ENCODE measurements at regions not wholly inside any gene's neighbourhood (a gene's known extent, or its start where the extent isn't known, plus 50 kb on each side); places are given as distances from the start of the nearest gene placed in this dataset.

- no peaks in the 10 kb centered on the region for H3K27me3 ChIP-seq (ENCODE audit: control insufficient read depth in 2 of 2, insufficient read depth in 2 of 2, low read length in 2 of 2)
- H3K4me1 Mint-ChIP-seq = peaks cover 0 to 2% (median 0%) of the 10 kb centered on the region in 7 donors
- no peak overlapping the region for H3K4me3 ChIP-seq (ENCODE audit: low read length)
- H3K9me3 ChIP-seq (ENCODE audit: control insufficient read depth in 2 of 3, low read length in 3 of 3) = no peaks in the 10 kb centered on the region
- peaks cover 20 to 33% (median 24%) of the 10 kb centered on the region in 5 donors for H3K27me3 Mint-ChIP-seq
- peaks cover 0 to 8% (median 4%) of the 10 kb centered on the region in 11 donors for H3K9me3 Mint-ChIP-seq
- ATAC-seq (no peak), DNase-seq (no peak)
- H3K4me3 Mint-ChIP-seq = no peak overlapping the region
- no peak overlapping the region for H3K27ac Mint-ChIP-seq
- no peaks in the 10 kb centered on the region for H3K36me3 Mint-ChIP-seq
- ChIA-PET CTCF (no interaction called here), POLR2A (no interaction called here)
- intact Hi-C loops (cut with micrococcal nuclease) = no loop called here
- H3K36me3 ChIP-seq (ENCODE audit: control insufficient read depth in 2 of 3, insufficient read depth in 3 of 3, low read length in 3 of 3) = no peaks in the 10 kb centered on the region
- no peaks in the 10 kb centered on the region for H3K4me1 ChIP-seq (ENCODE audit: control insufficient read depth in 2 of 2, insufficient read depth in 2 of 2, low read length in 2 of 2)
- H3K27ac ChIP-seq (ENCODE audit: low read depth, low read length) = no peak overlapping the region
Observed at GRCh38 chr10:118944959-118945633, 84.4 kb upstream of the NANOS1 start.

- Mint-ChIP-seq H3K36me3 (no peaks in the 10 kb centered on the region), H3K9me3 (no peaks in the 10 kb centered on the region), H3K27ac (no peak overlapping the region), H3K4me1 (peaks cover 0 to 2% (median 0%) of the 10 kb centered on the region in 7 donors), H3K4me3 (no peak overlapping the region), H3K27me3 (peaks cover 11 to 21% (median 19%) of the 10 kb centered on the region in 5 donors)
- intact Hi-C loops (cut with micrococcal nuclease) = no loop called here
- DNase-seq = no peak
- H3K9me3 ChIP-seq (ENCODE audit: control insufficient read depth in 2 of 3, low read length in 3 of 3) = no peaks in the 10 kb centered on the region
- no peak overlapping the region for H3K27ac ChIP-seq (ENCODE audit: low read depth, low read length)
- H3K4me1 ChIP-seq (ENCODE audit: control insufficient read depth in 2 of 2, insufficient read depth in 2 of 2, low read length in 2 of 2) = no peaks in the 10 kb centered on the region
- ATAC-seq = no peak
- ChIA-PET CTCF (no interaction called here), POLR2A (no interaction called here)
- no peaks in the 10 kb centered on the region for H3K27me3 ChIP-seq (ENCODE audit: control insufficient read depth in 2 of 2, insufficient read depth in 2 of 2, low read length in 2 of 2)
- H3K36me3 ChIP-seq (ENCODE audit: control insufficient read depth in 2 of 3, insufficient read depth in 3 of 3, low read length in 3 of 3) = no peaks in the 10 kb centered on the region
- no peak overlapping the region for H3K4me3 ChIP-seq (ENCODE audit: low read length)
Observed at GRCh38 chr10:118948786-118949185, 80.7 kb upstream of the NANOS1 start.

GRCh38 chr10:118950190-118950680, 79.3 kb upstream of the NANOS1 start:
- H3K27ac Mint-ChIP-seq = no peak overlapping the region
- intact Hi-C loops (cut with micrococcal nuclease) = no loop called here
- CTCF ChIA-PET = no interaction called here

GRCh38 chr10:118950997-118951637, 78.4 kb upstream of the NANOS1 start:
- no peak overlapping the region for H3K4me3 Mint-ChIP-seq
- no peaks in the 10 kb centered on the region for H3K9me3 Mint-ChIP-seq
- no peak overlapping the region for H3K27ac Mint-ChIP-seq
- ChIA-PET CTCF (no interaction called here), POLR2A (no interaction called here)
- H3K4me1 ChIP-seq (ENCODE audit: control insufficient read depth in 2 of 2, insufficient read depth in 2 of 2, low read length in 2 of 2) = no peaks in the 10 kb centered on the region
- no peaks in the 10 kb centered on the region for H3K9me3 ChIP-seq (ENCODE audit: control insufficient read depth in 2 of 3, low read length in 3 of 3)
- no peaks in the 10 kb centered on the region for H3K36me3 Mint-ChIP-seq
- no peak for ATAC-seq
- intact Hi-C loops (cut with micrococcal nuclease) = no loop called here
- H3K27me3 ChIP-seq (ENCODE audit: control insufficient read depth in 2 of 2, insufficient read depth in 2 of 2, low read length in 2 of 2) = no peaks in the 10 kb centered on the region
- no peak overlapping the region for H3K27ac ChIP-seq (ENCODE audit: low read depth, low read length)
- DNase-seq = no peak
- no peak overlapping the region for H3K4me3 ChIP-seq (ENCODE audit: low read length)
- peaks cover 0 to 25% (median 19%) of the 10 kb centered on the region in 5 donors for H3K27me3 Mint-ChIP-seq
- no peaks in the 10 kb centered on the region for H3K36me3 ChIP-seq (ENCODE audit: control insufficient read depth in 2 of 3, insufficient read depth in 3 of 3, low read length in 3 of 3)
- H3K4me1 Mint-ChIP-seq = peaks cover 0 to 2% (median 0%) of the 10 kb centered on the region in 7 donors

More at GRCh38 chr10:118950190-118950680, 79.3 kb upstream of the NANOS1 start:
- no peaks in the 10 kb centered on the region for H3K36me3 Mint-ChIP-seq
- H3K9me3 ChIP-seq (ENCODE audit: control insufficient read depth in 2 of 3, low read length in 3 of 3) = no peaks in the 10 kb centered on the region
- ATAC-seq (no peak), DNase-seq (no peak)
- H3K27ac ChIP-seq (ENCODE audit: low read depth, low read length) = no peak overlapping the region
- no peaks in the 10 kb centered on the region for H3K36me3 ChIP-seq (ENCODE audit: control insufficient read depth in 2 of 3, insufficient read depth in 3 of 3, low read length in 3 of 3)
- no peaks in the 10 kb centered on the region for H3K27me3 ChIP-seq (ENCODE audit: control insufficient read depth in 2 of 2, insufficient read depth in 2 of 2, low read length in 2 of 2)
- H3K4me1 Mint-ChIP-seq = peaks cover 0 to 2% (median 0%) of the 10 kb centered on the region in 7 donors
- POLR2A ChIA-PET = no interaction called here
- no peak overlapping the region for H3K4me3 Mint-ChIP-seq
- no peak overlapping the region for H3K4me3 ChIP-seq (ENCODE audit: low read length)
- peaks cover 8 to 29% (median 19%) of the 10 kb centered on the region in 5 donors for H3K27me3 Mint-ChIP-seq
- H3K9me3 Mint-ChIP-seq = no peaks in the 10 kb centered on the region
- H3K4me1 ChIP-seq (ENCODE audit: control insufficient read depth in 2 of 2, insufficient read depth in 2 of 2, low read length in 2 of 2) = no peaks in the 10 kb centered on the region

GRCh38 chr10:118952493-118953295, 76.8 kb upstream of the NANOS1 start:
- intact Hi-C loops (cut with micrococcal nuclease) = no loop called here
- Histone ChIP-seq H3K27me3 (ENCODE audit: control insufficient read depth in 2 of 2, insufficient read depth in 2 of 2, low read length in 2 of 2) (no peaks in the 10 kb centered on the region), H3K4me1 (ENCODE audit: control insufficient read depth in 2 of 2, insufficient read depth in 2 of 2, low read length in 2 of 2) (no peaks in the 10 kb centered on the region), H3K4me3 (ENCODE audit: low read length) (no peak overlapping the region), H3K27ac (ENCODE audit: low read depth, low read length) (no peak overlapping the region), H3K9me3 (ENCODE audit: control insufficient read depth in 2 of 3, low read length in 3 of 3) (no peaks in the 10 kb centered on the region), H3K36me3 (ENCODE audit: control insufficient read depth in 2 of 3, insufficient read depth in 3 of 3, low read length in 3 of 3) (no peaks in the 10 kb centered on the region)
- H3K27me3 Mint-ChIP-seq = peaks cover 0 to 22% (median 19%) of the 10 kb centered on the region in 5 donors
- POLR2A ChIA-PET = no interaction called here
- H3K4me3 Mint-ChIP-seq = no peak overlapping the region
- peaks cover 0 to under 1% (median 0%) of the 10 kb centered on the region in 11 donors for H3K9me3 Mint-ChIP-seq
- ATAC-seq = no peak
- H3K27ac Mint-ChIP-seq = no peak overlapping the region
- no peaks in the 10 kb centered on the region for H3K36me3 Mint-ChIP-seq
- H3K4me1 Mint-ChIP-seq = no peaks in the 10 kb centered on the region
- CTCF ChIA-PET = no interaction called here
- no peak for DNase-seq

GRCh38 chr10:118953598-118954393, 75.7 kb upstream of the NANOS1 start:
- Histone ChIP-seq H3K27me3 (ENCODE audit: control insufficient read depth in 2 of 2, insufficient read depth in 2 of 2, low read length in 2 of 2) (no peaks in the 10 kb centered on the region), H3K4me3 (ENCODE audit: low read length) (no peak overlapping the region), H3K36me3 (ENCODE audit: control insufficient read depth in 2 of 3, insufficient read depth in 3 of 3, low read length in 3 of 3) (no peaks in the 10 kb centered on the region), H3K27ac (ENCODE audit: low read depth, low read length) (no peak overlapping the region), H3K4me1 (ENCODE audit: control insufficient read depth in 2 of 2, insufficient read depth in 2 of 2, low read length in 2 of 2) (no peaks in the 10 kb centered on the region), H3K9me3 (ENCODE audit: control insufficient read depth in 2 of 3, low read length in 3 of 3) (no peaks in the 10 kb centered on the region)
- Mint-ChIP-seq H3K27ac (no peak overlapping the region), H3K4me3 (no peak overlapping the region), H3K9me3 (peaks cover 0 to 2% (median 0%) of the 10 kb centered on the region in 11 donors), H3K36me3 (no peaks in the 10 kb centered on the region), H3K27me3 (peaks cover 0 to 22% (median 15%) of the 10 kb centered on the region in 5 donors), H3K4me1 (no peaks in the 10 kb centered on the region)
- ChIA-PET POLR2A (no interaction called here), CTCF (no interaction called here)
- ATAC-seq (no peak), DNase-seq (no peak)
- intact Hi-C loops (cut with micrococcal nuclease) = no loop called here

Data from naive thymus-derived CD4-positive, alpha-beta T cell (primary cell).